DOHH2 (cell line): ENCODE measurements at regions not wholly inside any gene's neighbourhood (a gene's known extent, or its start where the extent isn't known, plus 50 kb on each side); places are given as distances from the start of the nearest gene placed in this dataset.

Experiments
- H3F3A ChIP-seq: fragments of 200-600 bp; sonication (generic), shearing (Covaris generic); 2 replicates; pipeline ENCODE4 v1.6.0; 2016; ENCODE audit warnings: antibody characterized with exemption, mild to moderate bottlenecking; ENCODE audit not compliant: control insufficient read depth, insufficient read depth
- H3K27ac ChIP-seq: fragments of 200-600 bp; sonication (generic); 2 replicates; pipeline ENCODE4 v1.5.1; 2014; ENCODE audit warnings: low read depth, mild to moderate bottlenecking, low read length, moderate library complexity
- H3K27me3 ChIP-seq: fragments of 200-600 bp; sonication (generic); 2 replicates; pipeline ENCODE4 v1.6.1; 2014; ENCODE audit warnings: mild to moderate bottlenecking, low read length, mixed read lengths; ENCODE audit not compliant: control insufficient read depth
- H3K36me3 ChIP-seq: fragments of 200-600 bp; sonication (generic); 2 replicates; pipeline ENCODE4 v1.6.1; 2014; ENCODE audit warnings: mild to moderate bottlenecking, low read length, moderate library complexity, mixed read lengths; ENCODE audit not compliant: control insufficient read depth
- H3K4me1 ChIP-seq: fragments of 200-600 bp; sonication (generic); 2 replicates; pipeline ENCODE4 v1.6.1; 2014; ENCODE audit warnings: mild to moderate bottlenecking, low read length, mixed read lengths; ENCODE audit not compliant: control insufficient read depth
- H3K4me2 ChIP-seq: fragments of 200-600 bp; sonication (generic); 2 replicates; pipeline ENCODE4 v1.6.0; 2014; ENCODE audit warnings: mild to moderate bottlenecking, low read length, moderate library complexity
- H3K4me3 ChIP-seq: fragments of 200-600 bp; sonication (generic); 2 replicates; pipeline ENCODE4 v1.5.1; 2014; ENCODE audit warnings: mild to moderate bottlenecking, low read length, mixed read lengths
- H3K79me2 ChIP-seq: fragments of 200-600 bp; sonication (generic); 2 replicates; pipeline ENCODE4 v1.6.1; 2014; ENCODE audit warnings: mild to moderate bottlenecking, low read length, mixed read lengths; ENCODE audit not compliant: control insufficient read depth
- H3K9me2 ChIP-seq: fragments of 200-600 bp; sonication (generic); replicated peaks from 2 replicates; pipeline ENCODE4 v1.6.1; 2014; ENCODE audit warnings: mild to moderate bottlenecking, low read length, mixed read lengths; ENCODE audit not compliant: control insufficient read depth
- H3K9me3 ChIP-seq: fragments of 200-600 bp; sonication (generic); 2 replicates; pipeline ENCODE4 v1.6.1; 2014; ENCODE audit warnings: antibody characterized with exemption, low read length, mixed read lengths; ENCODE audit not compliant: control insufficient read depth, insufficient read depth
- H4K20me1 ChIP-seq: fragments of 200-600 bp; sonication (generic); 2 replicates; pipeline ENCODE4 v1.6.0; 2014; ENCODE audit warnings: low read depth, mild to moderate bottlenecking, antibody characterized with exemption, low read length, moderate library complexity; ENCODE audit not compliant: control insufficient read depth, insufficient read depth
- CTCF ChIP-seq: fragments of 200-600 bp; sonication (generic); IDR thresholded peaks from one replicate; pipeline ENCODE4 v1.5.1; 2014; ENCODE audit warnings: antibody characterized with exemption, mild to moderate bottlenecking, low read depth, low read length; ENCODE audit not compliant: poor library complexity, severe bottlenecking
- EZH2phosphoT487 ChIP-seq: fragments of 200-600 bp; sonication (generic); IDR thresholded peaks from 2 replicates; pipeline ENCODE4 v1.6.1; 2017; ENCODE audit warnings: borderline replicate concordance, mild to moderate bottlenecking, antibody characterized with exemption, low read length, moderate library complexity, mixed read lengths

GRCh38 chr15:66947471-66947870 lies 117.9 kb upstream of the SMAD3 start:
- H3K4me1 ChIP-seq: peaks cover 35% of the 10 kb centered on the region
- no peaks in the 10 kb centered on the region for H3K79me2 ChIP-seq
- TF ChIP-seq EZH2phosphoT487 (no peak), CTCF (no peak)
- H3K27me3 ChIP-seq: 0 out of 2 replicates have a peak, but pooled peaks cover 2% of the 10 kb centered on the region
- H3K27ac ChIP-seq: no peak overlapping the region
- H4K20me1 ChIP-seq: no peaks in the 10 kb centered on the region
- H3K4me2 ChIP-seq: no peak overlapping the region
- H3F3A ChIP-seq: no peaks in the 10 kb centered on the region
- no peaks in the 10 kb centered on the region for H3K9me2 ChIP-seq
- no peak overlapping the region for H3K4me3 ChIP-seq
- no peaks in the 10 kb centered on the region for H3K9me3 ChIP-seq
- no peaks in the 10 kb centered on the region for H3K36me3 ChIP-seq

DNA sequence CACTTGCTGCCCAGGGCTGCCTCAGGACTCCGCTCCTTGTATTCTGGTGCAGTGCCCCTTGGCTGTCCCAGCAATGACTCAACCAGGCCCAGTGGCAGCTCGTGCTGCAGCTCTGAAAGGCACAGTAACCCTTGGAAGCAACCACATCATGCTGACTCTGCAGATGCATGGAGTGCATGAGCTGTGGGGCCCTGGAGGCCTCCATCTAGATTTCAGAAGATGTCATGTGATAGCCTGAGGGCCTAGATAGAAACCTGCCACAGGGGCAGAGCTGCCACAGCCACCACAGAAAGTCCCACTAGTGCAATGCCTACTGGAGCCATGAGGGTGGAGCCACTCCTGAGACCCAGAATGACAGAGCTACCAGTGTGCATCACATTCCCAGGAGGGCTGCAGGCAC lies 117.1 kb upstream of the SMAD3 start:
- Histone ChIP-seq H3K4me2 (no peak overlapping the region), H3K27ac (no peak overlapping the region), H3K4me1 (peaks cover 43% of the 10 kb centered on the region)

GRCh38 chr15:66950114-66950513 lies 115.3 kb upstream of the SMAD3 start:
- H3K4me3 ChIP-seq: no peak overlapping the region
- H3K4me1 ChIP-seq: peaks cover 35% of the 10 kb centered on the region
- H4K20me1 ChIP-seq: no peaks in the 10 kb centered on the region
- H3K9me3 ChIP-seq: no peaks in the 10 kb centered on the region
- H3F3A ChIP-seq: no peaks in the 10 kb centered on the region
- no peak overlapping the region for H3K4me2 ChIP-seq
- TF ChIP-seq CTCF: no peak
- no peak for TF ChIP-seq EZH2phosphoT487
- H3K27ac ChIP-seq: no peak overlapping the region
- H3K27me3 ChIP-seq: 0 out of 2 replicates have a peak, but pooled peaks cover 2% of the 10 kb centered on the region
- no peaks in the 10 kb centered on the region for H3K36me3 ChIP-seq
- no peaks in the 10 kb centered on the region for H3K9me2 ChIP-seq
- no peaks in the 10 kb centered on the region for H3K79me2 ChIP-seq

More for the DNA sequence above, 117.1 kb upstream of the SMAD3 start:
- Histone ChIP-seq H3K36me3 (no peaks in the 10 kb centered on the region), H3F3A (no peaks in the 10 kb centered on the region), H3K4me3 (no peak overlapping the region), H3K27me3 (0 out of 2 replicates have a peak, but pooled peaks cover 2% of the 10 kb centered on the region), H3K79me2 (no peaks in the 10 kb centered on the region), H3K9me2 (no peaks in the 10 kb centered on the region), H3K9me3 (no peaks in the 10 kb centered on the region), H4K20me1 (no peaks in the 10 kb centered on the region)
- TF ChIP-seq CTCF (no peak), EZH2phosphoT487 (no peak)
